Lower leg skin (tissue), 3 donors: ENCODE measurements at regions not wholly inside any gene's neighbourhood (a gene's known extent, or its start where the extent isn't known, plus 50 kb on each side); places are given as distances from the start of the nearest gene placed in this dataset.

Source experiments
- POLR2A ChIP-seq, 2 donors: fragments of 450-650 bp; IDR thresholded peaks; one replicate each; pipeline ENCODE4 v1.6.1; 2016 to 2017; ENCODE audit warnings: antibody characterized with exemption in 2 of 2, mild to moderate bottlenecking in 1 of 2, moderate library complexity in 1 of 2
- TF ChIP-seq, protein P1 (sequence below), 3 donors: fragments of 450-650 bp; IDR thresholded peaks; one replicate each; pipeline ENCODE4 v1.5.1; 2016; ENCODE audit warnings: antibody characterized with exemption in 3 of 3, mild to moderate bottlenecking in 3 of 3, moderate library complexity in 2 of 3

DNA sequence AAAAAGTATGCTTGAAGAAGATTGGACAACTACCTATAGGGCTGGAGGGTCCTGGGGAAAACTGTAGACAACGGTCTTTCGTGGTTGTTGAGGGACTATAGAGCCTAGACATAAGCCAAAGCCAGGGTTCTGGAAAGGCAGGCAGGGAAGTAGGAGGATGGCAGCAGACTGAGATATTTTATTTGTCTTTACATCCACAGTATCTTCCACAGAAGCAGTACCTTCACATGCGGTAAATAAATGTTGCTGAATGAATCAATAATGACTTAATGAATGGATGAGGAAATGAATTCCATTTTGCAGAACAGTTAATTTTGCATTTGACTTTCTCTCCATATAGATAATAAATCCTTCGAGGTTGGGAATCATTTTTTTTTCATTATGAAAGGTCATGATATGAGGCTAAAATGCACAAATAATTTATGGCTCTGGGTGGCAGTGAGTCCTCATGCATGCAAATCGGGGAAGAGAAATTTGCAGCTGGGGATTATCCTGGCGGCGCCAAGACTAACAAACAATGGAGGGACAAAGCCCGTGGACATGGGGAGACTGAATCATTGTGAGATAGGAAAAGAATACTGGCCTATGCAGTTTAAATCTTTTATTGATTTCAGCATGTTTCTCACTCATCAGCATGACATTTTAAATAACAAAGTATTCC is 102.0 kb downstream of the ERCC5 start:
- TF ChIP-seq, protein P1, sequence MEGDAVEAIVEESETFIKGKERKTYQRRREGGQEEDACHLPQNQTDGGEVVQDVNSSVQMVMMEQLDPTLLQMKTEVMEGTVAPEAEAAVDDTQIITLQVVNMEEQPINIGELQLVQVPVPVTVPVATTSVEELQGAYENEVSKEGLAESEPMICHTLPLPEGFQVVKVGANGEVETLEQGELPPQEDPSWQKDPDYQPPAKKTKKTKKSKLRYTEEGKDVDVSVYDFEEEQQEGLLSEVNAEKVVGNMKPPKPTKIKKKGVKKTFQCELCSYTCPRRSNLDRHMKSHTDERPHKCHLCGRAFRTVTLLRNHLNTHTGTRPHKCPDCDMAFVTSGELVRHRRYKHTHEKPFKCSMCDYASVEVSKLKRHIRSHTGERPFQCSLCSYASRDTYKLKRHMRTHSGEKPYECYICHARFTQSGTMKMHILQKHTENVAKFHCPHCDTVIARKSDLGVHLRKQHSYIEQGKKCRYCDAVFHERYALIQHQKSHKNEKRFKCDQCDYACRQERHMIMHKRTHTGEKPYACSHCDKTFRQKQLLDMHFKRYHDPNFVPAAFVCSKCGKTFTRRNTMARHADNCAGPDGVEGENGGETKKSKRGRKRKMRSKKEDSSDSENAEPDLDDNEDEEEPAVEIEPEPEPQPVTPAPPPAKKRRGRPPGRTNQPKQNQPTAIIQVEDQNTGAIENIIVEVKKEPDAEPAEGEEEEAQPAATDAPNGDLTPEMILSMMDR (IDR thresholded peaks at IDR 0.05): no peak
- no peak for TF ChIP-seq POLR2A (IDR thresholded peaks at IDR 0.05)
